Epithelial cell of proximal tubule (primary cell): ENCODE measurements at regions not wholly inside any gene's neighbourhood (a gene's known extent, or its start where the extent isn't known, plus 50 kb on each side); places are given as distances from the start of the nearest gene placed in this dataset.

Experiments
- DNase-seq: peaks from one replicate; pipeline ENCODE4 v3.0.0-alpha.2; 2011; ENCODE audit warnings: low read depth
- H3K4me3 ChIP-seq: 2 replicates; pipeline ENCODE4 v1.5.1; 2011; ENCODE audit warnings: low read depth, mild to moderate bottlenecking, low read length
- TF ChIP-seq, protein P1 (sequence below): conservative IDR thresholded peaks from 2 replicates; pipeline ENCODE4 v1.5.1; 2012; ENCODE audit warnings: low read depth, mild to moderate bottlenecking, low read length

DNA sequence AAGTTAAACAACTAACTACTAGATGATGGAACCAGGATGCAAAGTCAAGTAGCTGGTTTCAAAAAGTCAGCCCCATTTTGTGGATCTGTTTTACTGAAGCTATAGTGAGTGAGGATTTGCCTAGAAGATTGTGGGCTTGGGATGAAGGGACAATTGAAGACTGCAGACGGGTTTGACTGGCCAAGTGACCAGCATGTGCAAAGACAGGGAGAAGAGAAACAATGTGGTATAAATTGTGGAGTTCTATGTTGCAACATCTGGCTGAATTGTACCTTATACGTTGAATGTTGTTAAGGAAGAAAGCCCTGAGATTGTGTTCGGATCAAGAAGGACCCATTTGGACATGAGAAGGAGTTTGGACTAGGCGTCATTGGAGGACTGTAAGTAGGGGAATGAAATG, 101.8 kb downstream of the MAT2B start:
- TF ChIP-seq, protein P1, sequence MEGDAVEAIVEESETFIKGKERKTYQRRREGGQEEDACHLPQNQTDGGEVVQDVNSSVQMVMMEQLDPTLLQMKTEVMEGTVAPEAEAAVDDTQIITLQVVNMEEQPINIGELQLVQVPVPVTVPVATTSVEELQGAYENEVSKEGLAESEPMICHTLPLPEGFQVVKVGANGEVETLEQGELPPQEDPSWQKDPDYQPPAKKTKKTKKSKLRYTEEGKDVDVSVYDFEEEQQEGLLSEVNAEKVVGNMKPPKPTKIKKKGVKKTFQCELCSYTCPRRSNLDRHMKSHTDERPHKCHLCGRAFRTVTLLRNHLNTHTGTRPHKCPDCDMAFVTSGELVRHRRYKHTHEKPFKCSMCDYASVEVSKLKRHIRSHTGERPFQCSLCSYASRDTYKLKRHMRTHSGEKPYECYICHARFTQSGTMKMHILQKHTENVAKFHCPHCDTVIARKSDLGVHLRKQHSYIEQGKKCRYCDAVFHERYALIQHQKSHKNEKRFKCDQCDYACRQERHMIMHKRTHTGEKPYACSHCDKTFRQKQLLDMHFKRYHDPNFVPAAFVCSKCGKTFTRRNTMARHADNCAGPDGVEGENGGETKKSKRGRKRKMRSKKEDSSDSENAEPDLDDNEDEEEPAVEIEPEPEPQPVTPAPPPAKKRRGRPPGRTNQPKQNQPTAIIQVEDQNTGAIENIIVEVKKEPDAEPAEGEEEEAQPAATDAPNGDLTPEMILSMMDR, result no peak
- no peak for DNase-seq
- H3K4me3 ChIP-seq, result no peak overlapping the region

- DNase-seq, result no peak
- H3K4me3 ChIP-seq, result no peak overlapping the region
- TF ChIP-seq, protein P1, result no peak
These were observed 103.2 kb downstream of the MAT2B start for GRCh38 chr5:163608621-163609020.

- TF ChIP-seq, protein P1, result no peak
- no peak for DNase-seq
- no peak overlapping the region for H3K4me3 ChIP-seq
These were observed 104.5 kb downstream of the MAT2B start for GRCh38 chr5:163609910-163610309.

GRCh38 chr5:163612358-163613149, 107.1 kb downstream of the MAT2B start:
- TF ChIP-seq, protein P1, result no peak

DNA sequence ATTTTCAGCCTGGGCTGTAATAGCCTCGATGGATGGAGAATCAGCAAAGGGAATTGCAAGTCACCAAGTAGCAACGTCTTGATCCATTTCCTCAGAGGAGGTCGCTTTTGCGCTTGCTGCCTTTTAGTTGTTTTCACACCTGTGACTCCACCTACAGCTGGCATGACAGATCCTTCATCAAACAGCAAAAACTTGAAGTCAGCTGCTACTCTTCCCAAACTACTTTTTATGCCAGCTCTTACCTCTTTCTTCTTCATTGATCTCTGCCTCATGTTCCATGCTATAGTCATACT, 107.7 kb downstream of the MAT2B start:
- no peak for DNase-seq

More at GRCh38 chr5:163612358-163613149, 107.1 kb downstream of the MAT2B start:
- DNase-seq, result no peak
- no peak overlapping the region for H3K4me3 ChIP-seq

DNA sequence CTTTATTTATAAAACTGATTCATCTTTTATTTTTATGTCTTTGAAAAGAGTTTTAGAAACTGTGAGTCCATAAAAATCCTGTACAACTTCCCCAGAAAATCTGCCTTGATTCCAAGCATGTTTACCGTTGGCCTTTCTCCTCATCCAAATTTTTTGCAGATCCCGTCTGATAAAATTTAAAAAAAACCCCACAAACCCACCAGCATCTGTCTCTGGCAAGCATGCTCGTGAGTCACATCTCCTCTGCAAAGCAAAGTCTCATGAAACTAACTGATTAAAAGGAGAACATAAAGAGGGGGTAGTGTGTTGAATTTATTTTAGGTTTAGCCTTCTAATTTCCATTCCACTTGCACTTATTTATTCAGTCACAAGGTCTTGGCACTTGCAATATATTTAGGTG, 109.4 kb downstream of the MAT2B start:
- TF ChIP-seq, protein P1, result no peak
- no peak for DNase-seq
- no peak overlapping the region for H3K4me3 ChIP-seq

More for the DNA sequence above, 107.7 kb downstream of the MAT2B start:
- no peak overlapping the region for H3K4me3 ChIP-seq
- TF ChIP-seq, protein P1, result no peak
